ENCODE measurements at regions not wholly inside any gene's neighbourhood (a gene's known extent, or its start where the extent isn't known, plus 50 kb on each side); places are given as distances from the start of the nearest gene placed in this dataset.

DNA sequence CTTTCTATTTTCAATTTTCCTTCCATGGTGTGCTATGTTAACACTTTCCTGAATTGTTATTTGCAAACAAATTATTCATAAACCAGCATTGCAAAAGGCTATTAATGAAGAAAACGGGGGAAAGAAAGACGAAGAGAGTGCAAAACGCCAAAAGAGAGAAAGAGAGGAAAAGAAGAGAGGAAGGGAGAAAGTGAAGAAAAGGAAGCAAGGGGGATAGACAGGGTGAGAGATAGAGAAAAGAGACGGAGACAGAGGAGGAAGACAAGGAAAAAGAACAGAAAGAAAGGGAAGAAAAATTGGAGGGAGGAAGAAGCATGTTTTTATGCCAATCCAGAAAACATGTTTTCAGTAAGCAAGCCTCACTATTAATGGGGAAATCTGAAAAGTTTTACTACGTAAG, 310.6 kb downstream of the TFEC start:
- H3K79me2 ChIP-seq (ENCODE audit: control insufficient read depth in 1 of 2, insufficient read depth in 2 of 2, low read length in 2 of 2), result no peaks in the 10 kb centered on the region
- no peaks in the 10 kb centered on the region for H3K23me2 ChIP-seq (ENCODE audit: low read depth, low read length)
- H4K20me1 ChIP-seq (replicated peaks in 1 of 2; ENCODE audit: control insufficient read depth in 1 of 2, insufficient read depth in 2 of 2, low read length in 2 of 2), result no peaks in the 10 kb centered on the region
- 74% methylated on average over 5 of the region's 5 CpGs; no CpG with 5 or more reads in 1 of the 2 experiments for WGBS, 2 experiments (ENCODE audit: extremely low coverage in 1 of 2, insufficient coverage in 1 of 2, insufficient read length in 1 of 2, insufficient replicate concordance in 2 of 2, low coverage in 1 of 2, low lambda C conversion rate in 2 of 2, missing lambda C conversion rate in 1 of 2)
- no peaks in the 10 kb centered on the region for H3K9me3 ChIP-seq (ENCODE audit: insufficient read depth in 2 of 2, low read depth in 1 of 2, low read length in 1 of 2)
- H3K18ac ChIP-seq (ENCODE audit: extremely low read depth, low read length), result no peak overlapping the region
- H3K36me3 ChIP-seq (ENCODE audit: control insufficient read depth in 2 of 4, insufficient read depth in 4 of 4, low read length in 3 of 4), result no peaks in the 10 kb centered on the region
- H2BK20ac ChIP-seq (ENCODE audit: low read length), result no peak overlapping the region
- H2AFZ ChIP-seq (ENCODE audit: low read length), result no peak overlapping the region
- H4K91ac ChIP-seq (replicated peaks; ENCODE audit: insufficient read length, low read length), result no peak overlapping the region
- no peak overlapping the region for H3K27ac ChIP-seq (ENCODE audit: low read depth, low read length)
- no peak overlapping the region for H4K5ac ChIP-seq (ENCODE audit: insufficient read length, low read depth, low read length)
- no peak overlapping the region for H2BK120ac ChIP-seq (replicated peaks; ENCODE audit: low read depth, low read length)
- no peaks in the 10 kb centered on the region for H3K27me3 ChIP-seq (replicated peaks in 1 of 4; ENCODE audit: control insufficient read depth in 3 of 4, extremely low read depth in 1 of 4, insufficient read depth in 3 of 4, low read length in 3 of 4)
- no peaks in the 10 kb centered on the region for H3K79me1 ChIP-seq (ENCODE audit: low read depth, low read length)
- H2BK12ac ChIP-seq (ENCODE audit: low read depth, low read length), result no peak overlapping the region
- H3K23ac ChIP-seq (ENCODE audit: insufficient read length), result no peak overlapping the region
- H3K14ac ChIP-seq (ENCODE audit: insufficient read length), result no peak overlapping the region
- H3K4me1 ChIP-seq (replicated peaks in 1 of 4; ENCODE audit: control insufficient read depth in 3 of 4, insufficient read depth in 4 of 4, low read length in 3 of 4), result no peaks in the 10 kb centered on the region
- no peak overlapping the region for H2AK5ac ChIP-seq (ENCODE audit: low read depth, low read length)
- H2BK15ac ChIP-seq (ENCODE audit: low read length), result no peak overlapping the region
- H3K9ac ChIP-seq (replicated peaks in 1 of 4; ENCODE audit: extremely low read depth in 1 of 4, low read depth in 3 of 4, low read length in 3 of 4), result no peak overlapping the region
- no peak overlapping the region for H3K4ac ChIP-seq (replicated peaks; ENCODE audit: insufficient read length, low read depth, low read length)
- ChIA-PET CTCF (ENCODE audit: partially characterized antibody) (interaction anchor here (2.3 kb wide), 1 partner anchor 39 kb away, joined by 8 read pairs; no protein-coding TSS in a partner anchor), POLR2A (ENCODE audit: partially characterized antibody) (no interaction called here)
- DNase-seq (ENCODE audit: low read depth in 1 of 2, low spot score in 2 of 2), result no peak
- H3K56ac ChIP-seq (replicated peaks; ENCODE audit: insufficient read length, low read depth, low read length), result no peak overlapping the region
- TF ChIP-seq JUN (IDR thresholded peaks at IDR 0.05; ENCODE audit: low read depth, low read length) (no peak), TEAD4 (IDR thresholded peaks at IDR 0.05; ENCODE audit: low read depth, low read length) (no peak), GABPA (IDR thresholded peaks at IDR 0.05; ENCODE audit: borderline replicate concordance, insufficient read depth, low read length) (no peak), YY1 (IDR thresholded peaks at IDR 0.05; ENCODE audit: low read depth, low read length) (no peak), GTF2F1 (IDR thresholded peaks at IDR 0.05; ENCODE audit: borderline replicate concordance, low read depth, low read length) (no peak), KDM1A (IDR thresholded peaks at IDR 0.05; ENCODE audit: borderline replicate concordance, low read length) (no peak), SP4 (IDR thresholded peaks at IDR 0.05; ENCODE audit: low read length) (no peak), HDAC2 (IDR thresholded peaks at IDR 0.05; ENCODE audit: borderline replicate concordance in 1 of 2, low read depth in 2 of 2, low read length in 2 of 2) (no peak), TBP (IDR thresholded peaks at IDR 0.05; ENCODE audit: low read depth, low read length) (no peak), CEBPB (IDR thresholded peaks at IDR 0.05; ENCODE audit: low read depth, low read length) (no peak)
- TF ChIP-seq, protein P1, sequence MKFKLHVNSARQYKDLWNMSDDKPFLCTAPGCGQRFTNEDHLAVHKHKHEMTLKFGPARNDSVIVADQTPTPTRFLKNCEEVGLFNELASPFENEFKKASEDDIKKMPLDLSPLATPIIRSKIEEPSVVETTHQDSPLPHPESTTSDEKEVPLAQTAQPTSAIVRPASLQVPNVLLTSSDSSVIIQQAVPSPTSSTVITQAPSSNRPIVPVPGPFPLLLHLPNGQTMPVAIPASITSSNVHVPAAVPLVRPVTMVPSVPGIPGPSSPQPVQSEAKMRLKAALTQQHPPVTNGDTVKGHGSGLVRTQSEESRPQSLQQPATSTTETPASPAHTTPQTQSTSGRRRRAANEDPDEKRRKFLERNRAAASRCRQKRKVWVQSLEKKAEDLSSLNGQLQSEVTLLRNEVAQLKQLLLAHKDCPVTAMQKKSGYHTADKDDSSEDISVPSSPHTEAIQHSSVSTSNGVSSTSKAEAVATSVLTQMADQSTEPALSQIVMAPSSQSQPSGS (IDR thresholded peaks at IDR 0.05; ENCODE audit: low read length), result no peak
- FAIRE-seq, result no peak
- no peak overlapping the region for H3K4me2 ChIP-seq (ENCODE audit: insufficient read depth in 1 of 2, low read depth in 2 of 2, low read length in 2 of 2)
- H4K8ac ChIP-seq (ENCODE audit: extremely low read depth, insufficient read depth, low read length), result no peak overlapping the region
- no peak overlapping the region for H2BK5ac ChIP-seq (ENCODE audit: low read depth, low read length)
- H3K4me3 ChIP-seq (ENCODE audit: extremely low read depth in 1 of 4, insufficient read depth in 2 of 4, low read depth in 3 of 4, low read length in 4 of 4), result no peak overlapping the region
